GM12878 (cell line): ENCODE measurements at regions not wholly inside any gene's neighbourhood (a gene's known extent, or its start where the extent isn't known, plus 50 kb on each side); places are given as distances from the start of the nearest gene placed in this dataset.
A peak's percentile ranks its signal among the peaks of the same experiment; 100 is the strongest.

ENCODE experiments used
- BCL11A ChIP-seq: IDR thresholded peaks from 2 replicates; pipeline ENCODE4 v1.6.1; 2011; ENCODE audit warnings: low read depth, low read length
- CBFB ChIP-seq: IDR thresholded peaks from 2 replicates; pipeline ENCODE4 v1.6.1; 2016; ENCODE audit warnings: antibody characterized with exemption, low read depth
- DPF2 ChIP-seq: fragments of 450-650 bp; IDR thresholded peaks from 2 replicates; pipeline ENCODE4 v1.6.1; 2017; ENCODE audit warnings: mild to moderate bottlenecking
- EP300 ChIP-seq, 2 experiments: fragments of 150-350 bp in 1 of 2; IDR thresholded peaks; 2 replicates each; pipeline ENCODE4 v1.6.1; 2011 to 2012; ENCODE audit warnings: low read depth in 2 of 2, low read length in 2 of 2, borderline replicate concordance in 1 of 2, improper control_type of control experiment in 1 of 2, inconsistent platforms in 1 of 2; ENCODE audit not compliant: control insufficient read depth in 1 of 2
- IKZF1 ChIP-seq: fragments of 450-650 bp; conservative IDR thresholded peaks from 2 replicates; pipeline ENCODE4 v1.6.1; 2017; ENCODE audit warnings: antibody characterized with exemption, mild to moderate bottlenecking
- IKZF2 ChIP-seq, 2 experiments: fragments of 450-650 bp; IDR thresholded peaks; 2 replicates each; pipeline ENCODE4 v1.6.1; 2017; ENCODE audit warnings: mild to moderate bottlenecking in 2 of 2, moderate library complexity in 2 of 2
- IRF4 ChIP-seq: IDR thresholded peaks from 2 replicates; pipeline ENCODE4 v1.6.1; 2011; ENCODE audit warnings: low read depth, low read length
- LARP7 ChIP-seq: fragments of 450-650 bp; IDR thresholded peaks from 2 replicates; pipeline ENCODE4 v1.6.1; 2017; ENCODE audit warnings: mild to moderate bottlenecking
- MTA2 ChIP-seq: fragments of 450-650 bp; IDR thresholded peaks from 2 replicates; pipeline ENCODE4 v1.6.1; 2016; ENCODE audit warnings: low read depth, mild to moderate bottlenecking, moderate library complexity
- NBN ChIP-seq: fragments of 450-650 bp; IDR thresholded peaks from 2 replicates; pipeline ENCODE4 v1.6.1; 2016
- NR2C1 ChIP-seq: fragments of 450-650 bp; IDR thresholded peaks from 2 replicates; pipeline ENCODE4 v1.6.1; 2017; ENCODE audit warnings: antibody characterized with exemption, mild to moderate bottlenecking, moderate library complexity
- POU2F2 ChIP-seq: IDR thresholded peaks from 3 replicates; pipeline ENCODE4 v1.6.1; 2011; ENCODE audit warnings: low read depth, mild to moderate bottlenecking, low read length, borderline replicate concordance
- RAD51 ChIP-seq: fragments of 450-650 bp; IDR thresholded peaks from 2 replicates; pipeline ENCODE4 v1.6.1; 2016; ENCODE audit warnings: moderate library complexity, mild to moderate bottlenecking, inconsistent platforms
- SIX5 ChIP-seq: IDR thresholded peaks from 2 replicates; pipeline ENCODE4 v1.6.1; 2011; ENCODE audit warnings: mild to moderate bottlenecking, low read depth, low read length, moderate library complexity; ENCODE audit not compliant: severe bottlenecking
- SRF ChIP-seq, 2 experiments: IDR thresholded peaks; 2 replicates each; pipeline ENCODE4 v1.6.1; 2011; ENCODE audit warnings: low read depth in 2 of 2, low read length in 2 of 2, mild to moderate bottlenecking in 1 of 2, moderate library complexity in 1 of 2
- TF ChIP-seq, protein P1 (sequence below): fragments of 450-650 bp; IDR thresholded peaks from 2 replicates; pipeline ENCODE4 v1.6.1; 2017; ENCODE audit warnings: low read depth, mild to moderate bottlenecking, moderate library complexity
- TF ChIP-seq, protein P2 (sequence below), 3 experiments: IDR thresholded peaks in 2 of 3; conservative IDR thresholded peaks in 1 of 3; 2 replicates each; pipeline ENCODE4 v1.5.1; 2011; ENCODE audit warnings: low read depth in 3 of 3, low read length in 3 of 3, mild to moderate bottlenecking in 3 of 3, control low read depth in 2 of 3, moderate library complexity in 2 of 3, inconsistent platforms in 1 of 3, mixed read lengths in 1 of 3; ENCODE audit not compliant: control insufficient read depth in 2 of 3, insufficient read depth in 1 of 3; ENCODE audit errors: extremely low read depth in 1 of 3

DNA sequence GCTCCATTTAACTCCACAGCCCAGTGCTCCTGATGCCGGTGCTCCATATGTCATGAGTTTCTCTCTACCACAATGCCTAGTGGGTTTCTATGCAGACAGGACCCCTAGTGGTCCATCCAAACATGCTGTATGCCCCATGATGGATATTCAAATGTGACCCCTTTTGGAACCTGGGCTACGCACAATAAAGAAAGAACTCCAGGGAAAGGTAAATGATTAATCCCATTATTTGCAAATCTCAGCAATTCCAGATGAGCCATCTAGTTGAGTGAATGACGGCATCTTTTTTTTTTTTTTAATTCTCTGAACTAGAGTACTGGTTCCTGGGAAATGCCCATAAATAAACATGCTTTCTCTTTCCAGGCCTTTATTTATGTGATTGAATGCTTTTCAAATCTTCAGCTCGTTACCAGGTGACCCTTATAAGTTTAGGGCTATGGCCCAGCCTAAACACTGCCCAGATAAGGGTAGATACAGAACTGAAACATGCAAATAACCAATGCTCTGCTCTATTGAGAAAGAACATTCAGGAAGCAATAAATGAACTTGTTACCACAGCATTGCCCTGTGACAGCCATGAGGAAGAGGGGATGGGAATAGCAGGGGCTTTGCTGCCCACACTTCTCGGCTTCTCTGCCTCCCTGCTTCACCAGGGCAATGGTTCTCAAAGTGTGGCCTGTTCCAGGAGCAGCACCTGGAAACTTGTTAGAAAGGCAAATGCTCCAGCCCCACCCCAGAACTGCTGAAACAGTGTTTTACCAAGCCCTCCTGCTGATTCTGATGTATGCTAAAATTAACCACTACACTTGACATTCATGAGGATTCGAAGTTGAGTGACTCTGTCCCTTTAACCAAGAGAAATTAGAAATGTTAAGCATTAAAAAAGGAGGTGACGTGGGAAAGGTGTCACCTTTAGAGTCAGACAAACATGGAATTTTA lies 151.7 kb downstream of the SEC16B start (continued):
- TF ChIP-seq, protein P1, sequence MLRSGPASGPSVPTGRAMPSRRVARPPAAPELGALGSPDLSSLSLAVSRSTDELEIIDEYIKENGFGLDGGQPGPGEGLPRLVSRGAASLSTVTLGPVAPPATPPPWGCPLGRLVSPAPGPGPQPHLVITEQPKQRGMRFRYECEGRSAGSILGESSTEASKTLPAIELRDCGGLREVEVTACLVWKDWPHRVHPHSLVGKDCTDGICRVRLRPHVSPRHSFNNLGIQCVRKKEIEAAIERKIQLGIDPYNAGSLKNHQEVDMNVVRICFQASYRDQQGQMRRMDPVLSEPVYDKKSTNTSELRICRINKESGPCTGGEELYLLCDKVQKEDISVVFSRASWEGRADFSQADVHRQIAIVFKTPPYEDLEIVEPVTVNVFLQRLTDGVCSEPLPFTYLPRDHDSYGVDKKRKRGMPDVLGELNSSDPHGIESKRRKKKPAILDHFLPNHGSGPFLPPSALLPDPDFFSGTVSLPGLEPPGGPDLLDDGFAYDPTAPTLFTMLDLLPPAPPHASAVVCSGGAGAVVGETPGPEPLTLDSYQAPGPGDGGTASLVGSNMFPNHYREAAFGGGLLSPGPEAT, result 0 out of 2 replicates have a peak, but pooled peaks have one; percentile 70
- peak; percentile 69 for TF ChIP-seq DPF2
- 0 out of 2 replicates have a peak, but pooled peaks have one; percentile 40 for TF ChIP-seq IRF4
- TF ChIP-seq IKZF2 (IDR thresholded peaks at IDR 0.05), result peak; percentile 81; a peak in 3 of 4 replicates
- TF ChIP-seq EP300 (IDR thresholded peaks at IDR 0.05; ENCODE audit: borderline replicate concordance in 1 of 2, control insufficient read depth in 1 of 2, low read depth in 2 of 2, low read length in 2 of 2), result peak in 1 of 2 experiments; percentile 25; a peak in 1 of 4 replicates
- no peak for TF ChIP-seq SIX5
- peak; percentile 51 for TF ChIP-seq MTA2
- TF ChIP-seq, protein P2, sequence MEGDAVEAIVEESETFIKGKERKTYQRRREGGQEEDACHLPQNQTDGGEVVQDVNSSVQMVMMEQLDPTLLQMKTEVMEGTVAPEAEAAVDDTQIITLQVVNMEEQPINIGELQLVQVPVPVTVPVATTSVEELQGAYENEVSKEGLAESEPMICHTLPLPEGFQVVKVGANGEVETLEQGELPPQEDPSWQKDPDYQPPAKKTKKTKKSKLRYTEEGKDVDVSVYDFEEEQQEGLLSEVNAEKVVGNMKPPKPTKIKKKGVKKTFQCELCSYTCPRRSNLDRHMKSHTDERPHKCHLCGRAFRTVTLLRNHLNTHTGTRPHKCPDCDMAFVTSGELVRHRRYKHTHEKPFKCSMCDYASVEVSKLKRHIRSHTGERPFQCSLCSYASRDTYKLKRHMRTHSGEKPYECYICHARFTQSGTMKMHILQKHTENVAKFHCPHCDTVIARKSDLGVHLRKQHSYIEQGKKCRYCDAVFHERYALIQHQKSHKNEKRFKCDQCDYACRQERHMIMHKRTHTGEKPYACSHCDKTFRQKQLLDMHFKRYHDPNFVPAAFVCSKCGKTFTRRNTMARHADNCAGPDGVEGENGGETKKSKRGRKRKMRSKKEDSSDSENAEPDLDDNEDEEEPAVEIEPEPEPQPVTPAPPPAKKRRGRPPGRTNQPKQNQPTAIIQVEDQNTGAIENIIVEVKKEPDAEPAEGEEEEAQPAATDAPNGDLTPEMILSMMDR (IDR thresholded peaks at IDR 0.05 in 2 of 3, conservative IDR thresholded peaks at IDR 0.05 in 1 of 3; ENCODE audit: control insufficient read depth in 2 of 3, extremely low read depth in 1 of 3, insufficient read depth in 1 of 3, low read depth in 3 of 3, low read length in 3 of 3), result no peak
- no peak for TF ChIP-seq CBFB
- TF ChIP-seq NR2C1, result no peak
- TF ChIP-seq POU2F2, result peak; percentile 66; the same call in 2 of the 3 replicates
- TF ChIP-seq RAD51, result 0 out of 2 replicates have a peak, but pooled peaks have one; percentile 39
- 0 out of 2 replicates have a peak, but pooled peaks have one; percentile 21 for TF ChIP-seq NBN
- 0 out of 4 replicates have a peak, but pooled peaks of 1 of the 2 experiments have one; percentile 36 for TF ChIP-seq SRF (IDR thresholded peaks at IDR 0.05; ENCODE audit: low read depth in 2 of 2, low read length in 2 of 2)
- TF ChIP-seq BCL11A, result no peak
- peak; percentile 88 for TF ChIP-seq IKZF1
- TF ChIP-seq LARP7, result 0 out of 2 replicates have a peak, but pooled peaks have one; percentile 26
